NT2/D1 (cell line): ENCODE measurements at regions not wholly inside any gene's neighbourhood (a gene's known extent, or its start where the extent isn't known, plus 50 kb on each side); places are given as distances from the start of the nearest gene placed in this dataset.

Source experiments
- YY1 ChIP-seq: IDR thresholded peaks from 2 replicates; pipeline ENCODE4 v1.6.1; 2011; ENCODE audit not compliant: insufficient read length, insufficient read depth
- ZNF274 ChIP-seq: IDR thresholded peaks from 2 replicates; pipeline ENCODE4 v1.6.1; 2011; ENCODE audit warnings: mild to moderate bottlenecking, low read depth, low read length

- TF ChIP-seq ZNF274 (no peak), YY1 (no peak)
These were observed 475.5 kb downstream of the TBC1D22A start for GRCh38 chr22:47237890-47238480.
